ENCODE measurements at regions not wholly inside any gene's neighbourhood (a gene's known extent, or its start where the extent isn't known, plus 50 kb on each side); places are given as distances from the start of the nearest gene placed in this dataset.

DNA sequence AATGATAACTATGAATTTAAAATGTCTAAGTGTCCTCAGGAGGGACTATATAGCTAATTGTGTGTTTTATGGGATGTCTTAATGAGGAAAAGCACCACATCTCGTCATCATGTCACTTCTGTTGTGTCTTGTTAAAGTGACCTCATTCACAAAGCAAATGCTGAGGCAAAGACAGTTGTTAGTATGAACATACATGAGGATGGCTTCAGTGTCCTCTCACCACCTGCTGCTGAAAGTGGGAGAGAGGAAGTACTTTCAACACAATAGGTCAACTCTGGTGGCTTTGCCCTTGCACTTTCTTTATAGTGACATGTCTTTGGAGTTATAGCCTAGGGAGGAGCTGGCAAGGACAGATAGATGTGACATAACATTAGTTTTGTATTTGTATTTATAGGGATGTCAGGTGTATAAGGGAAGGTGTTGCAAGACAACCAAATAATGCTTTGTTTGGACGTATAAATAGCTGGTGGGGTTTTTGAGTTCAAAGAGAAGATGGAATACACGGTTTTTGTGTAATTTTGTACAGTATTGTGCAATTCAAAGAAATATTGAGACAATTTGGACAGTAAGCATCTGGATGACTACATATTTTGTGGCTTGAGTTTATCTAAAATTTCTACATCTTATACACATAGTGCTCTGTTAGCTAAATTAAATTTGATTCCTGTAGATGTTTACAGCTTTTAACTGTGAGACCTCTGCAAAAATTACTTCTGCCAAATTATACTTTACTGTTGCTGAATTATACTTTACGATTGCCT is 131.7 kb upstream of the ATP2B1 start:
- H3K27ac ChIP-seq (ENCODE audit: low read depth in 1 of 2, low read length in 1 of 2) = no peak overlapping the region
- no peak overlapping the region for H3K9ac ChIP-seq (ENCODE audit: insufficient read depth in 1 of 2, low read length in 2 of 2)
- TF ChIP-seq, protein P1, sequence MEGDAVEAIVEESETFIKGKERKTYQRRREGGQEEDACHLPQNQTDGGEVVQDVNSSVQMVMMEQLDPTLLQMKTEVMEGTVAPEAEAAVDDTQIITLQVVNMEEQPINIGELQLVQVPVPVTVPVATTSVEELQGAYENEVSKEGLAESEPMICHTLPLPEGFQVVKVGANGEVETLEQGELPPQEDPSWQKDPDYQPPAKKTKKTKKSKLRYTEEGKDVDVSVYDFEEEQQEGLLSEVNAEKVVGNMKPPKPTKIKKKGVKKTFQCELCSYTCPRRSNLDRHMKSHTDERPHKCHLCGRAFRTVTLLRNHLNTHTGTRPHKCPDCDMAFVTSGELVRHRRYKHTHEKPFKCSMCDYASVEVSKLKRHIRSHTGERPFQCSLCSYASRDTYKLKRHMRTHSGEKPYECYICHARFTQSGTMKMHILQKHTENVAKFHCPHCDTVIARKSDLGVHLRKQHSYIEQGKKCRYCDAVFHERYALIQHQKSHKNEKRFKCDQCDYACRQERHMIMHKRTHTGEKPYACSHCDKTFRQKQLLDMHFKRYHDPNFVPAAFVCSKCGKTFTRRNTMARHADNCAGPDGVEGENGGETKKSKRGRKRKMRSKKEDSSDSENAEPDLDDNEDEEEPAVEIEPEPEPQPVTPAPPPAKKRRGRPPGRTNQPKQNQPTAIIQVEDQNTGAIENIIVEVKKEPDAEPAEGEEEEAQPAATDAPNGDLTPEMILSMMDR (IDR thresholded peaks at IDR 0.05; ENCODE audit: control extremely low read depth, extremely low read depth) = no peak
- no peak overlapping the region for H3K4me3 ChIP-seq
- no peaks in the 10 kb centered on the region for H3K27me3 ChIP-seq (ENCODE audit: control insufficient read depth in 3 of 3, insufficient read depth in 3 of 3, low read length in 2 of 3)
- WGBS, 2 donors = 57 to 69% methylated on average over 4 of the region's 4 CpGs
- no peaks in the 10 kb centered on the region for H3K4me1 ChIP-seq (ENCODE audit: control insufficient read depth in 5 of 5, insufficient read depth in 5 of 5, low read length in 5 of 5)
- peak in 1 of 3 donors; percentile 60 for DNase-seq
- no peaks in the 10 kb centered on the region for H3K9me3 ChIP-seq (ENCODE audit: control insufficient read depth in 4 of 4, insufficient read depth in 3 of 4, low read length in 3 of 4)
- H3K36me3 ChIP-seq (ENCODE audit: control insufficient read depth in 4 of 4, insufficient read depth in 4 of 4, low read length in 4 of 4) = no peaks in the 10 kb centered on the region
- no peak for ATAC-seq (ENCODE audit: insufficient read depth, low FRiP score)

DNA sequence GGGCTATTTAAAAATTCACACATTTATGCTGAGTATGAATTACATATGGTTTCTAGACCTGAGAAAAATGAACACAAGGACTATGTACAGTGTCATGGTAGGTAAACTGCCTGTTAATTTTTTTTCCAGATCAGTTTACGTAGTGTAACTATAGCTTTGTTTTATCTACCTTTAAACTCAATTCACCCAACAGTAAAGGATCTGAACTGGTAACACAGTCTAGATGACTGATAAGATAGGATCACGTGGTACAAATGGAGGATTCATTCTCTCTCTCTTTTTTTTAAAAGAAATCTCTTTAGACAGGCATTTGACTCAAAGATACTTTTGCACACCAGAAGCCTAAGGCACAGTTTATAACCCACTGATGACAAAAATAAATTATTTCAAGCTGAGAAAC is 130.8 kb upstream of the ATP2B1 start:
- no peaks in the 10 kb centered on the region for H3K9me3 ChIP-seq (ENCODE audit: control insufficient read depth in 4 of 4, insufficient read depth in 3 of 4, low read length in 3 of 4)
- no peaks in the 10 kb centered on the region for H3K36me3 ChIP-seq (ENCODE audit: control insufficient read depth in 4 of 4, insufficient read depth in 4 of 4, low read length in 4 of 4)
- ATAC-seq (ENCODE audit: insufficient read depth, low FRiP score) (no peak), DNase-seq (no peak)
- H3K4me1 ChIP-seq (ENCODE audit: control insufficient read depth in 5 of 5, insufficient read depth in 5 of 5, low read length in 5 of 5) = no peaks in the 10 kb centered on the region
- 70 to 88% methylated on average over 2 of the region's 2 CpGs for WGBS, 2 donors
- TF ChIP-seq, protein P1 (IDR thresholded peaks at IDR 0.05; ENCODE audit: control extremely low read depth, extremely low read depth) = no peak
- H3K27me3 ChIP-seq (ENCODE audit: control insufficient read depth in 3 of 3, insufficient read depth in 3 of 3, low read length in 2 of 3) = no peaks in the 10 kb centered on the region
- no peak overlapping the region for H3K9ac ChIP-seq (ENCODE audit: insufficient read depth in 1 of 2, low read length in 2 of 2)
- H3K27ac ChIP-seq (ENCODE audit: low read depth in 1 of 2, low read length in 1 of 2) = no peak overlapping the region
- no peak overlapping the region for H3K4me3 ChIP-seq

DNA sequence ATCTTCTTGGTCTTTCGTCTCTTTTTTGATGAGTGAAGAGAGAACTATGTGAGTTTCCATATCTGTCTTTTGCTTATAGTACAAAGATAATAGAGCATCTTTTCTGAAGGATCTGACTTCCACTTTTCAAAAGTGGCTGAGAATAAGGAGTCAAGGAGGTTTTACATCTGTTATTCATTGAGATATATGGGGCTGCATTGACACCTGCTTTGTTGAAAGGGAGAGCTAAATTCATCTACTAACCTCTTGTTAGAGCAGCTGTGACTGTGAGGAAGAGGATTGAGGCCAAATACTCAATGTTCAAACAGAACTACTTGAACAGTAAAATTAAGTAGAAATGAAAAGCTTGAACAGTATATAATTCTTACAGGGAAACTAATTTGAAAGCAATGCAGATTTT is 130.2 kb upstream of the ATP2B1 start:
- no peak for ATAC-seq (ENCODE audit: insufficient read depth, low FRiP score)
- TF ChIP-seq, protein P1 (IDR thresholded peaks at IDR 0.05; ENCODE audit: control extremely low read depth, extremely low read depth) = no peak

DNA sequence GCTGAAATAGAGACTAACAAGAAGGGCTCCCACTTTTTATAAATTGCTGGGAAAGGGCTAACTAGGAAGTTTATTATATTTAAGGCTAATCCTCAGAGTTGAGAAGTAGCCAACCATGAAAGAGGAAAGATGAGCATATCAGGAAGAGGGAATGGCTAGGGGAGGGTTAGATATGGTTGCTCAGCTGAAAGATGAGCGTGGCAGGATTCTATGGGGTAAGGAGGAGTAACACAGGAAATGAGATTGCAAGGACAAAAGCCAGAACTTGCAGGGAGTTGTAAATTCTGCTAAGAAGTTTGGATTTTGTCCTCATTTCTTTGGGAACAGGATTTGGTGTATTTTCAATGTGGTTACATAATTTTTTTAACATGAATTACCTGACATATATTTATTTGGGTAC is 127.4 kb upstream of the ATP2B1 start:
- Histone ChIP-seq H3K9ac (ENCODE audit: insufficient read depth in 1 of 2, low read length in 2 of 2) (no peak overlapping the region), H3K27me3 (ENCODE audit: control insufficient read depth in 3 of 3, insufficient read depth in 3 of 3, low read length in 2 of 3) (no peaks in the 10 kb centered on the region), H3K9me3 (ENCODE audit: control insufficient read depth in 4 of 4, insufficient read depth in 3 of 4, low read length in 3 of 4) (no peaks in the 10 kb centered on the region), H3K27ac (ENCODE audit: low read depth in 1 of 2, low read length in 1 of 2) (no peak overlapping the region), H3K4me1 (ENCODE audit: control insufficient read depth in 5 of 5, insufficient read depth in 5 of 5, low read length in 5 of 5) (no peaks in the 10 kb centered on the region), H3K4me3 (no peak overlapping the region), H3K36me3 (ENCODE audit: control insufficient read depth in 4 of 4, insufficient read depth in 4 of 4, low read length in 4 of 4) (no peaks in the 10 kb centered on the region)
- TF ChIP-seq, protein P1 (IDR thresholded peaks at IDR 0.05; ENCODE audit: control extremely low read depth, extremely low read depth) = no peak
- ATAC-seq (ENCODE audit: insufficient read depth, low FRiP score) (no peak), DNase-seq (no peak)
- 45 to 70% methylated on average over 1 of the region's 1 CpG for WGBS, 2 donors

More for the DNA sequence above, 130.2 kb upstream of the ATP2B1 start:
- no peaks in the 10 kb centered on the region for H3K4me1 ChIP-seq (ENCODE audit: control insufficient read depth in 5 of 5, insufficient read depth in 5 of 5, low read length in 5 of 5)
- no peak for DNase-seq
- H3K27ac ChIP-seq (ENCODE audit: low read depth in 1 of 2, low read length in 1 of 2) = no peak overlapping the region
- 75 to 76% methylated on average over 1 of the region's 1 CpG for WGBS, 2 donors
- H3K27me3 ChIP-seq (ENCODE audit: control insufficient read depth in 3 of 3, insufficient read depth in 3 of 3, low read length in 2 of 3) = no peaks in the 10 kb centered on the region
- H3K9me3 ChIP-seq (ENCODE audit: control insufficient read depth in 4 of 4, insufficient read depth in 3 of 4, low read length in 3 of 4) = no peaks in the 10 kb centered on the region
- H3K9ac ChIP-seq (ENCODE audit: insufficient read depth in 1 of 2, low read length in 2 of 2) = no peak overlapping the region
- H3K36me3 ChIP-seq (ENCODE audit: control insufficient read depth in 4 of 4, insufficient read depth in 4 of 4, low read length in 4 of 4) = no peaks in the 10 kb centered on the region
- no peak overlapping the region for H3K4me3 ChIP-seq

All from lung (tissue), 11 donors.